Fibroblast of lung (primary cell): ENCODE measurements at regions not wholly inside any gene's neighbourhood (a gene's known extent, or its start where the extent isn't known, plus 50 kb on each side); places are given as distances from the start of the nearest gene placed in this dataset.

Source experiments
- EZH2 ChIP-seq: IDR thresholded peaks from 2 replicates; pipeline ENCODE4 v1.5.1; 2012; ENCODE audit warnings: low read length, control low read depth, mild to moderate bottlenecking; ENCODE audit errors: missing control alignments
- TF ChIP-seq, protein P1 (sequence below), 2 donors: IDR thresholded peaks in 1 of 2; conservative IDR thresholded peaks in 1 of 2; 1 replicate in 1 of 2; 2 replicates in 1 of 2; pipeline ENCODE4 v1.5.1; 2011 to 2012; ENCODE audit warnings: low read length in 2 of 2, control low read depth in 1 of 2, inconsistent platforms in 1 of 2, low read depth in 1 of 2, mild to moderate bottlenecking in 1 of 2

GRCh38 chr3:63768888-63769287 is 50.2 kb upstream of the C3orf49 start:
- TF ChIP-seq, protein P1, sequence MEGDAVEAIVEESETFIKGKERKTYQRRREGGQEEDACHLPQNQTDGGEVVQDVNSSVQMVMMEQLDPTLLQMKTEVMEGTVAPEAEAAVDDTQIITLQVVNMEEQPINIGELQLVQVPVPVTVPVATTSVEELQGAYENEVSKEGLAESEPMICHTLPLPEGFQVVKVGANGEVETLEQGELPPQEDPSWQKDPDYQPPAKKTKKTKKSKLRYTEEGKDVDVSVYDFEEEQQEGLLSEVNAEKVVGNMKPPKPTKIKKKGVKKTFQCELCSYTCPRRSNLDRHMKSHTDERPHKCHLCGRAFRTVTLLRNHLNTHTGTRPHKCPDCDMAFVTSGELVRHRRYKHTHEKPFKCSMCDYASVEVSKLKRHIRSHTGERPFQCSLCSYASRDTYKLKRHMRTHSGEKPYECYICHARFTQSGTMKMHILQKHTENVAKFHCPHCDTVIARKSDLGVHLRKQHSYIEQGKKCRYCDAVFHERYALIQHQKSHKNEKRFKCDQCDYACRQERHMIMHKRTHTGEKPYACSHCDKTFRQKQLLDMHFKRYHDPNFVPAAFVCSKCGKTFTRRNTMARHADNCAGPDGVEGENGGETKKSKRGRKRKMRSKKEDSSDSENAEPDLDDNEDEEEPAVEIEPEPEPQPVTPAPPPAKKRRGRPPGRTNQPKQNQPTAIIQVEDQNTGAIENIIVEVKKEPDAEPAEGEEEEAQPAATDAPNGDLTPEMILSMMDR (conservative IDR thresholded peaks at IDR 0.05 in 1 of 2, IDR thresholded peaks at IDR 0.05 in 1 of 2; ENCODE audit: low read depth in 1 of 2, low read length in 2 of 2), result no peak
- no peak for TF ChIP-seq EZH2
